Mucosa of descending colon (tissue), 3 donors: ENCODE measurements at regions not wholly inside any gene's neighbourhood (a gene's known extent, or its start where the extent isn't known, plus 50 kb on each side); places are given as distances from the start of the nearest gene placed in this dataset.

ENCODE experiments used
- ATAC-seq: fragments of 200-7000 bp; cut with Tn5 transposase; one replicate; pipeline ENCODE4 v1.9.1; 2020; ENCODE audit warnings: mild to moderate bottlenecking, moderate library complexity
- DNase-seq, 3 donors: peaks; one replicate each; pipeline ENCODE4 v3.0.0-alpha.2; 2020
- H3K36me3 ChIP-seq: fragments of 200-600 bp; one replicate; pipeline ENCODE4 v1.8.0; 2021; ENCODE audit warnings: low read depth, mild to moderate bottlenecking
- H3K4me1 ChIP-seq: fragments of 200-600 bp; one replicate; pipeline ENCODE4 v1.8.0; 2021; ENCODE audit warnings: low read depth, mild to moderate bottlenecking
- H3K4me3 ChIP-seq: fragments of 200-600 bp; one replicate; pipeline ENCODE4 v1.8.0; 2021; ENCODE audit warnings: mild to moderate bottlenecking
- H3K9me3 ChIP-seq: fragments of 200-600 bp; one replicate; pipeline ENCODE4 v1.8.0; 2021; ENCODE audit warnings: mild to moderate bottlenecking
- intact Hi-C, 2 donors: fragments of 100-400 bp; cut with DNase I in 1 of 2; cut with micrococcal nuclease in 1 of 2; formaldehyde crosslinking; loops; one replicate each; pipeline versions ENCODE4 v1.11.0 to v1.11.1; 2022; cut with DNase I, micrococcal nuclease
- TF ChIP-seq, protein P1 (sequence below): fragments of 200-600 bp; IDR thresholded peaks from one replicate; pipeline ENCODE4 v1.8.0; 2022; ENCODE audit warnings: antibody characterized with exemption, mild to moderate bottlenecking
- donor health status: DM: no; HTN: no; CAD: no; lungs with moderate emphysema.
- donor health status: DM: no; HTN: no; CAD: no.
- donor health status: DM: no; HTN: yes; CAD: no.

DNA sequence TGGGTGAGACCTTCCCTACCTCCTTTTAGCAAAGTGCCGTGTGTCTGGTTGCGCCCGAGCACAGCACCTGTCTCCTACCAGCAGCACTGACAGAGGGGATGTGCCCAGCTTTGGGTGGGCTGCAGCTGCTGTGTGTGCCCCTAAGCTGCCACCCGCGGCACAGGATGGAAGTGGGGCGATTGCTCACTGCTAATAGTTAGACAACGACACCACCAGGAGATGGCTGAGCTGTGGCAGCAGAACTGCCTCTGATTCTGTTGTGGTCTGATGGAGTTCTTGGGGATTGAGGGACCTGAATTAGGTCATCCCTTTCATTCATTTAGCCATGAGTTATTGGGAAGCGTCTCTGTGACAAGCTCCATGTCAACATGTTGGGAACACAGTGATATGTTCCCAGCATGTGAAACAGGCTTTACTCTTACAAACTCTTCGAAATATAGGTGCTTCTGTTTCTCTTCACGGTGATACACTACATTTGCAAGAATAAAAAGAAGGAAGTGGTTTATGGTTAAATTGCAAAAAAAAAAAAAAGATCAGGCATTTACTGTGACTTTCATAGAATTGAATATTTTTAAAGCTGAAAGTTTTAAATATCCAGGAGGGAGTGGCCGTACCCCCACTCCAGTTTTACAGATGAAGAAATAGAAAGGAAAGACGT lies 184.4 kb downstream of the MAF start:
- Histone ChIP-seq H3K4me3 (no peak overlapping the region), H3K36me3 (no peaks in the 10 kb centered on the region), H3K4me1 (no peaks in the 10 kb centered on the region), H3K9me3 (no peaks in the 10 kb centered on the region)
- no peak for DNase-seq
- ATAC-seq, result peak; percentile 44
- intact Hi-C loops, result no loop called here
- TF ChIP-seq, protein P1, sequence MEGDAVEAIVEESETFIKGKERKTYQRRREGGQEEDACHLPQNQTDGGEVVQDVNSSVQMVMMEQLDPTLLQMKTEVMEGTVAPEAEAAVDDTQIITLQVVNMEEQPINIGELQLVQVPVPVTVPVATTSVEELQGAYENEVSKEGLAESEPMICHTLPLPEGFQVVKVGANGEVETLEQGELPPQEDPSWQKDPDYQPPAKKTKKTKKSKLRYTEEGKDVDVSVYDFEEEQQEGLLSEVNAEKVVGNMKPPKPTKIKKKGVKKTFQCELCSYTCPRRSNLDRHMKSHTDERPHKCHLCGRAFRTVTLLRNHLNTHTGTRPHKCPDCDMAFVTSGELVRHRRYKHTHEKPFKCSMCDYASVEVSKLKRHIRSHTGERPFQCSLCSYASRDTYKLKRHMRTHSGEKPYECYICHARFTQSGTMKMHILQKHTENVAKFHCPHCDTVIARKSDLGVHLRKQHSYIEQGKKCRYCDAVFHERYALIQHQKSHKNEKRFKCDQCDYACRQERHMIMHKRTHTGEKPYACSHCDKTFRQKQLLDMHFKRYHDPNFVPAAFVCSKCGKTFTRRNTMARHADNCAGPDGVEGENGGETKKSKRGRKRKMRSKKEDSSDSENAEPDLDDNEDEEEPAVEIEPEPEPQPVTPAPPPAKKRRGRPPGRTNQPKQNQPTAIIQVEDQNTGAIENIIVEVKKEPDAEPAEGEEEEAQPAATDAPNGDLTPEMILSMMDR, result no peak

DNA sequence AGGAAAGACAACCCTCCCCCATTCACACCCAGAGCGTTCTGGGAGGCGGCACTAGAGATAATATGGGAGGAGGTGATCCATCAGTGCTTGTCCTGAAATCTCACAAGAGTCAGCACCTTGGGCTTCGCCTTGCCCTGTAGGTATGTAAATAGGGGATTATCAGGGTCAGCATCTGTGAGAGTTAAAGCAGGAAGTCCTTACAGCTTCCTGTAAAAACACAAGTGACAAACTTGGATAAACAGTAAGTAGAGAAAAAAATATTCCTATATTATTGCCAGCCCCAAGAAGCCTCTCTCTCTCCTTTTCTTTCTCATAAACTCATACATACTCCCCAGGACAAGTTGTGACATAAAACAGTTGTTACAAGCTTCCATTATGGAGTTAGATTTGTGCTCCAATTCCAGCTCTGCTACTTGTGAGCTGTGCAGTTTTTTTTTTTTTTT lies 187.7 kb downstream of the MAF start:
- no peaks in the 10 kb centered on the region for H3K36me3 ChIP-seq
- intact Hi-C loops, result no loop called here
- ATAC-seq (no peak), DNase-seq (no peak)
- no peaks in the 10 kb centered on the region for H3K4me1 ChIP-seq
- TF ChIP-seq, protein P1, result no peak
- no peaks in the 10 kb centered on the region for H3K9me3 ChIP-seq
- no peak overlapping the region for H3K4me3 ChIP-seq

GRCh38 chr16:79411805-79412204 lies 188.7 kb downstream of the MAF start:
- no peaks in the 10 kb centered on the region for H3K9me3 ChIP-seq
- no peak overlapping the region for H3K4me3 ChIP-seq
- TF ChIP-seq, protein P1, result no peak
- intact Hi-C loops, result no loop called here
- ATAC-seq (no peak), DNase-seq (no peak)
- H3K4me1 ChIP-seq, result no peaks in the 10 kb centered on the region
- H3K36me3 ChIP-seq, result no peaks in the 10 kb centered on the region

- ATAC-seq, result no peak
These were observed 189.2 kb downstream of the MAF start for GRCh38 chr16:79411357-79411756.

GRCh38 chr16:79409978-79410377 lies 190.6 kb downstream of the MAF start:
- no peak for ATAC-seq
- no peaks in the 10 kb centered on the region for H3K4me1 ChIP-seq
- intact Hi-C loops, result no loop called here
- no peak overlapping the region for H3K4me3 ChIP-seq
- H3K9me3 ChIP-seq, result no peaks in the 10 kb centered on the region
- TF ChIP-seq, protein P1, result no peak
- no peaks in the 10 kb centered on the region for H3K36me3 ChIP-seq
- DNase-seq, result no peak

More at GRCh38 chr16:79411357-79411756, 189.2 kb downstream of the MAF start:
- TF ChIP-seq, protein P1, result no peak
- Histone ChIP-seq H3K9me3 (no peaks in the 10 kb centered on the region), H3K4me3 (no peak overlapping the region), H3K36me3 (no peaks in the 10 kb centered on the region), H3K4me1 (no peaks in the 10 kb centered on the region)
- DNase-seq, result no peak
- intact Hi-C loops, result no loop called here

GRCh38 chr16:79408355-79408754 lies 192.2 kb downstream of the MAF start:
- Histone ChIP-seq H3K36me3 (no peaks in the 10 kb centered on the region), H3K4me3 (no peak overlapping the region), H3K4me1 (peaks cover 2% of the 10 kb centered on the region), H3K9me3 (no peaks in the 10 kb centered on the region)
- intact Hi-C loops, result no loop called here
- ATAC-seq, result no peak
- TF ChIP-seq, protein P1, result no peak
- DNase-seq, result no peak
